Keratinocyte (primary cell): ENCODE measurements at regions not wholly inside any gene's neighbourhood (a gene's known extent, or its start where the extent isn't known, plus 50 kb on each side); places are given as distances from the start of the nearest gene placed in this dataset.

Experiments used
- DNase-seq: peaks from one replicate; pipeline ENCODE4 v3.0.0-alpha.2; 2011; ENCODE audit warnings: low read depth, missing footprints, low spot score
- FAIRE-seq: peaks from 2 replicates; lab custom pipeline; 2011; peaks lifted over from hg19 to GRCh38; lab: Jason Lieb, UNC
- H2AFZ ChIP-seq: 2 replicates; pipeline ENCODE4 v1.6.0; 2012; ENCODE audit warnings: low read length, control low read depth, inconsistent platforms; ENCODE audit not compliant: control insufficient read depth
- H3K27ac ChIP-seq: 2 replicates; pipeline ENCODE4 v1.5.1; 2011; ENCODE audit warnings: low read length; ENCODE audit not compliant: control insufficient read depth, insufficient read depth
- H3K27me3 ChIP-seq: 3 replicates; pipeline ENCODE4 v1.6.0; 2011; ENCODE audit warnings: low read length; ENCODE audit not compliant: control insufficient read depth, insufficient read depth; ENCODE audit errors: extremely low read depth
- H3K36me3 ChIP-seq, 2 experiments: 2 replicates in 1 of 2; 3 replicates in 1 of 2; pipeline ENCODE4 v1.5.1; 2011; ENCODE audit warnings: low read length in 2 of 2, mild to moderate bottlenecking in 1 of 2; ENCODE audit not compliant: control insufficient read depth in 2 of 2, insufficient read depth in 2 of 2; ENCODE audit errors: extremely low read depth in 1 of 2
- H3K4me1 ChIP-seq: 3 replicates; pipeline ENCODE4 v1.5.1; 2011; ENCODE audit warnings: low read length; ENCODE audit not compliant: control insufficient read depth, insufficient read depth; ENCODE audit errors: extremely low read depth
- H3K4me2 ChIP-seq: 3 replicates; pipeline ENCODE4 v1.6.0; 2011; ENCODE audit warnings: low read depth, low read length; ENCODE audit not compliant: control insufficient read depth, insufficient read depth; ENCODE audit errors: extremely low read depth
- H3K4me3 ChIP-seq, 3 experiments: fragments of 200-600 bp in 1 of 3; sonication (generic) in 1 of 3; 2 replicates in 2 of 3; 3 replicates in 1 of 3; pipeline ENCODE4 v1.5.1; 2011 to 2016; ENCODE audit warnings: low read length in 3 of 3, mild to moderate bottlenecking in 3 of 3, control low read depth in 2 of 3, inconsistent platforms in 1 of 3, low read depth in 1 of 3, mixed read lengths in 1 of 3, mixed run types in 1 of 3, moderate library complexity in 1 of 3; ENCODE audit not compliant: control insufficient read depth in 2 of 3, insufficient read depth in 2 of 3; ENCODE audit errors: extremely low read depth in 1 of 3
- H3K79me2 ChIP-seq: 2 replicates; pipeline ENCODE4 v1.6.0; 2012; ENCODE audit warnings: low read length; ENCODE audit not compliant: control insufficient read depth, insufficient read depth
- H3K9ac ChIP-seq: 3 replicates; pipeline ENCODE4 v1.6.0; 2011; ENCODE audit warnings: low read length; ENCODE audit not compliant: control insufficient read depth, insufficient read depth; ENCODE audit errors: extremely low read depth
- H3K9me1 ChIP-seq: 3 replicates; pipeline ENCODE4 v1.6.0; 2011; ENCODE audit warnings: low read length; ENCODE audit not compliant: control insufficient read depth, insufficient read depth; ENCODE audit errors: extremely low read depth
- H3K9me3 ChIP-seq: 2 replicates; pipeline ENCODE4 v1.5.1; 2012; ENCODE audit warnings: low read depth, low read length; ENCODE audit not compliant: control insufficient read depth
- H4K20me1 ChIP-seq: 3 replicates; pipeline ENCODE4 v1.6.0; 2011; ENCODE audit warnings: low read length; ENCODE audit not compliant: control insufficient read depth, insufficient read depth; ENCODE audit errors: extremely low read depth
- CTCF ChIP-seq, 3 experiments: IDR thresholded peaks in 1 of 3; conservative IDR thresholded peaks in 1 of 3; optimal IDR thresholded peaks in 1 of 3; 2 replicates in 2 of 3; 3 replicates in 1 of 3; pipeline versions ENCODE3 to v1.5.1; 2011; ENCODE audit warnings: low read length in 3 of 3, mild to moderate bottlenecking in 3 of 3, moderate library complexity in 2 of 3, control low read depth in 1 of 3, inconsistent platforms in 1 of 3; ENCODE audit not compliant: insufficient read depth in 2 of 3; ENCODE audit errors: extremely low read depth in 1 of 3
- EZH2 ChIP-seq: IDR thresholded peaks from one replicate; pipeline ENCODE4 v1.6.1; 2012; ENCODE audit warnings: inconsistent platforms, mild to moderate bottlenecking, low read length, moderate library complexity
- dilution Hi-C: fragments of 300-500 bp; cut with MboI; formaldehyde crosslinking; loops from one replicate; pipeline ENCODE4 v1.7.0; 2020; ENCODE audit warnings: low sequenced_read_pairs; ENCODE audit not compliant: extremely low pct_ligation_motif_present

- no peaks in the 10 kb centered on the region for H3K9me3 ChIP-seq
- FAIRE-seq (no peak), DNase-seq (no peak)
- H3K27me3 ChIP-seq: no peaks in the 10 kb centered on the region
- no peak overlapping the region for H3K9ac ChIP-seq
- no peaks in the 10 kb centered on the region for H3K4me1 ChIP-seq
- no peak overlapping the region for H3K27ac ChIP-seq
- H4K20me1 ChIP-seq: no peaks in the 10 kb centered on the region
- no peak overlapping the region for H3K4me3 ChIP-seq
- no peaks in the 10 kb centered on the region for H3K79me2 ChIP-seq
- H3K36me3 ChIP-seq: no peaks in the 10 kb centered on the region
- H2AFZ ChIP-seq: no peak overlapping the region
- TF ChIP-seq CTCF (optimal IDR thresholded peaks at IDR 0.05 in 1 of 3, IDR thresholded peaks at IDR 0.05 in 1 of 3, conservative IDR thresholded peaks at IDR 0.05 in 1 of 3; ENCODE audit: extremely low read depth in 1 of 3, insufficient read depth in 2 of 3, low read length in 3 of 3) (no peak), EZH2 (no peak)
- H3K4me2 ChIP-seq: no peak overlapping the region
- dilution Hi-C loops: no loop called here
- H3K9me1 ChIP-seq: no peaks in the 10 kb centered on the region
Observed at GRCh38 chr6:141956046-141956761, 176.5 kb upstream of the GJE1 start.

DNA sequence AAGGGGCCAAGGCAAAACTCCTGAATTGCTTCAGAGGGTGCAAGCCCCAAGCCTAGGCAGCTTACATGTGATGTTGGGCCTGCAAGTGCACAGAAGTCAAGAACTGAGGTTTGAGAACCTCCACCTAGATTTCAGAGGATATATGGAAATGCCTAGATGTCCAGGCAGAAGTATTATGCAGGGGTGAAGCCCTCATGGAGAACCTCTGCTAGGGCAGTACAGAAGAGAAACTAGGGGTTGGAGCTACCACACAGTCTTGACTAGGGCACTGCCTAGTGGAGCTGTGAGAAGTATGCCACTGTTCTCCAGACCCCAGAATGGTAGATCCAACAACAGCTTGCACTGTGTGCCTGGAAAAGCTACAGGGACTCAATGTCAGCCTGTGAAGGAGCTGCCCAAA is 179.7 kb upstream of the GJE1 start:
- Histone ChIP-seq H3K27ac (no peak overlapping the region), H3K9me1 (no peaks in the 10 kb centered on the region), H2AFZ (no peak overlapping the region), H3K4me2 (no peak overlapping the region), H3K27me3 (no peaks in the 10 kb centered on the region), H4K20me1 (no peaks in the 10 kb centered on the region), H3K9ac (no peak overlapping the region), H3K9me3 (no peaks in the 10 kb centered on the region), H3K79me2 (no peaks in the 10 kb centered on the region), H3K4me1 (no peaks in the 10 kb centered on the region), H3K36me3 (no peaks in the 10 kb centered on the region), H3K4me3 (no peak overlapping the region)
- no peak for FAIRE-seq
- dilution Hi-C loops: no loop called here
- TF ChIP-seq EZH2 (no peak), CTCF (optimal IDR thresholded peaks at IDR 0.05 in 1 of 3, IDR thresholded peaks at IDR 0.05 in 1 of 3, conservative IDR thresholded peaks at IDR 0.05 in 1 of 3; ENCODE audit: extremely low read depth in 1 of 3, insufficient read depth in 2 of 3, low read length in 3 of 3) (no peak)
- DNase-seq: no peak
